Ovary (tissue), 7 donors: ENCODE measurements at regions not wholly inside any gene's neighbourhood (a gene's known extent, or its start where the extent isn't known, plus 50 kb on each side); places are given as distances from the start of the nearest gene placed in this dataset.

Experiments used
- DNase-seq, 5 donors: peaks; one replicate each; pipeline ENCODE4 v3.0.0-alpha.2; 2019 to 2020
- H3K27ac ChIP-seq, 2 donors: fragments of 200-600 bp; one replicate each; pipeline versions ENCODE4 v1.5.1 to v1.8.0; 2019 to 2022
- H3K27me3 ChIP-seq: fragments of 200-600 bp; one replicate; pipeline ENCODE4 v1.8.0; 2022
- H3K36me3 ChIP-seq: fragments of 200-600 bp; sonication (generic); one replicate; pipeline ENCODE4 v1.5.1; 2019
- H3K4me1 ChIP-seq: one replicate; pipeline ENCODE4 v1.8.1; 2013; ENCODE audit warnings: mild to moderate bottlenecking, moderate library complexity; ENCODE audit not compliant: insufficient read depth
- H3K4me3 ChIP-seq: fragments of 200-600 bp; sonication (generic); one replicate; pipeline ENCODE4 v1.5.1; 2017
- H3K9me3 ChIP-seq, 2 donors: fragments of 200-600 bp in 1 of 2; sonication (generic) in 1 of 2; one replicate each; pipeline versions ENCODE4 v1.5.1 to v1.8.1; 2013 to 2019; ENCODE audit warnings: mild to moderate bottlenecking in 1 of 2, moderate library complexity in 1 of 2
- EP300 ChIP-seq: sonication (generic); formaldehyde crosslinking; IDR thresholded peaks from one replicate; pipeline ENCODE4 v1.6.1; 2017; ENCODE audit warnings: antibody characterized with exemption
- POLR2A ChIP-seq: fragments of 450-650 bp; IDR thresholded peaks from one replicate; pipeline ENCODE4 v1.6.1; 2017; ENCODE audit warnings: antibody characterized with exemption, mild to moderate bottlenecking, moderate library complexity
- WGBS, 3 donors: extraction: QIAGEN DNeasy Blood & Tissue Kit in 1 of 3; methylation state at CpG; one replicate each; pipeline versions ENCODE4 v1.1.5 to v1.1.7; 2013 to 2017; 5-methylcytosine and 5-hydroxymethylcytosine counted together
- intact Hi-C, 4 donors: fragments of 100-400 bp; cut with DNase I; formaldehyde crosslinking; loops; one replicate each; pipeline versions ENCODE4 v1.11.0 to v1.15.1; 2022 to 2023
- TF ChIP-seq, protein P1 (sequence below), 3 donors: fragments of 450-650 bp in 2 of 3; fragments of 200-600 bp in 1 of 3; IDR thresholded peaks; one replicate each; pipeline versions ENCODE4 v1.5.1 to v1.8.0; 2016 to 2022; ENCODE audit warnings: antibody characterized with exemption in 3 of 3, mild to moderate bottlenecking in 1 of 3
- donor health status: DM: no; HTN: no; CAD: no; lungs with moderate emphysema.
- donor health status: DM: no; HTN: no; CAD: no.
- donor health status: Bipolar disorder and iron deficiency.
- donor health status: DM: no; HTN: no; CAD: no.
- donor health status: DM: yes; HTN: yes; CAD: no.

- H3K9me3 ChIP-seq: no peaks in the 10 kb centered on the region
- H3K27me3 ChIP-seq: no peaks in the 10 kb centered on the region
- TF ChIP-seq POLR2A: no peak
- no peak for TF ChIP-seq EP300
- TF ChIP-seq, protein P1, sequence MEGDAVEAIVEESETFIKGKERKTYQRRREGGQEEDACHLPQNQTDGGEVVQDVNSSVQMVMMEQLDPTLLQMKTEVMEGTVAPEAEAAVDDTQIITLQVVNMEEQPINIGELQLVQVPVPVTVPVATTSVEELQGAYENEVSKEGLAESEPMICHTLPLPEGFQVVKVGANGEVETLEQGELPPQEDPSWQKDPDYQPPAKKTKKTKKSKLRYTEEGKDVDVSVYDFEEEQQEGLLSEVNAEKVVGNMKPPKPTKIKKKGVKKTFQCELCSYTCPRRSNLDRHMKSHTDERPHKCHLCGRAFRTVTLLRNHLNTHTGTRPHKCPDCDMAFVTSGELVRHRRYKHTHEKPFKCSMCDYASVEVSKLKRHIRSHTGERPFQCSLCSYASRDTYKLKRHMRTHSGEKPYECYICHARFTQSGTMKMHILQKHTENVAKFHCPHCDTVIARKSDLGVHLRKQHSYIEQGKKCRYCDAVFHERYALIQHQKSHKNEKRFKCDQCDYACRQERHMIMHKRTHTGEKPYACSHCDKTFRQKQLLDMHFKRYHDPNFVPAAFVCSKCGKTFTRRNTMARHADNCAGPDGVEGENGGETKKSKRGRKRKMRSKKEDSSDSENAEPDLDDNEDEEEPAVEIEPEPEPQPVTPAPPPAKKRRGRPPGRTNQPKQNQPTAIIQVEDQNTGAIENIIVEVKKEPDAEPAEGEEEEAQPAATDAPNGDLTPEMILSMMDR (IDR thresholded peaks at IDR 0.05): no peak
- no peak overlapping the region for H3K27ac ChIP-seq
- no peaks in the 10 kb centered on the region for H3K36me3 ChIP-seq
- no peak for DNase-seq
- 89 to 93% (median 93%) methylated on average over 5 of the region's 5 CpGs for WGBS, 3 donors
- no peak overlapping the region for H3K4me3 ChIP-seq
- H3K4me1 ChIP-seq: no peaks in the 10 kb centered on the region
- intact Hi-C loops: no loop called here
Observed at GRCh38 chr22:44589831-44590230, 91.8 kb upstream of the RTL6 start.

- no peaks in the 10 kb centered on the region for H3K27me3 ChIP-seq
- 90 to 94% (median 94%) methylated on average over 14 of the region's 14 CpGs for WGBS, 3 donors
- no peak overlapping the region for H3K27ac ChIP-seq
- no peaks in the 10 kb centered on the region for H3K9me3 ChIP-seq
- intact Hi-C loops: no loop called here
- H3K36me3 ChIP-seq: no peaks in the 10 kb centered on the region
- no peak overlapping the region for H3K4me3 ChIP-seq
- no peaks in the 10 kb centered on the region for H3K4me1 ChIP-seq
- TF ChIP-seq POLR2A (no peak), EP300 (no peak)
- TF ChIP-seq, protein P1 (IDR thresholded peaks at IDR 0.05): no peak
- no peak for DNase-seq
Observed at GRCh38 chr22:44588348-44588747, 90.3 kb upstream of the RTL6 start.

GRCh38 chr22:44587737-44588310 is 89.8 kb upstream of the RTL6 start:
- H3K4me3 ChIP-seq: no peak overlapping the region
- TF ChIP-seq, protein P1 (IDR thresholded peaks at IDR 0.05): no peak
- TF ChIP-seq EP300 (no peak), POLR2A (no peak)
- no peaks in the 10 kb centered on the region for H3K27me3 ChIP-seq
- intact Hi-C loops: no loop called here
- DNase-seq: no peak
- WGBS, 3 donors: 82 to 90% (median 87%) methylated on average over 3 of the region's 3 CpGs
- H3K36me3 ChIP-seq: no peaks in the 10 kb centered on the region
- H3K9me3 ChIP-seq: no peaks in the 10 kb centered on the region
- H3K27ac ChIP-seq: no peak overlapping the region
- H3K4me1 ChIP-seq: no peaks in the 10 kb centered on the region

DNA sequence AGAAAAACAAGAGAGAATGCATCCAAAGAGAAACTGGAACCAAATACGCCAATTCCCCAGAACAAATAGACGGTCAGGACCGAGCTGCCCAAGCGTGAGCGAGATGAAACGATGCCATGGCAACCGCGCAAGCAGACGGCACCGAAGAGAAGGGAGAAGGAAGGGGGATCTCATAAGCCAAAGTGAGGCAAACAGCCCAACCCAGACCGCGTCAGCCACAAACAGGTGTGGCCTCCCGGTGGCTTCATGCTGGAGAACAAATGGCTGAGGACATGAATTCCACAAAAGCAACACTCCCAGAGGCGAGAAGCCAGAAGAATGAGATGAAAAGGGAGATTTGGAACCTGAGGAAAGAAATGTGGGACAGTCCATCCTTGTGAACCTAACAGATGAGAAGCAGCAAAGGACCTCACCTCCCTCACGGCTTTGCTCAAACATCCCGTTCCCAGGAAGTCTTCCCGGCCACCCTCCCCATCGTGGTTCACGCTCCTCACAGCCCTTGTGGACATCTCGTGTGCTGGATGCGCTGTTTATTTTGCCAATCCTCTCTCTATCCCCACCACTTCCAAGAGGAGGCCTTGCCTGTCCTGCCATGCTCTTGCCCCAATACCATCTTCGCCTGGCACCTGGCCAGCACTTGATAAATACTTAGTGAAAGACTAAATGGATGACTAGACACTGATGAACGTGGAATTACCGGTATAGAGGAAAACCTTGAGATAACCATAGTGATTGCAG is 89.1 kb upstream of the RTL6 start:
- intact Hi-C loops: no loop called here
- Histone ChIP-seq H3K27me3 (no peaks in the 10 kb centered on the region), H3K4me1 (no peaks in the 10 kb centered on the region), H3K4me3 (no peak overlapping the region), H3K36me3 (no peaks in the 10 kb centered on the region), H3K27ac (no peak overlapping the region), H3K9me3 (no peaks in the 10 kb centered on the region)
- WGBS, 3 donors: 33 to 43% (median 41%) methylated on average over 24 of the region's 24 CpGs
- TF ChIP-seq POLR2A: no peak
- TF ChIP-seq, protein P1 (IDR thresholded peaks at IDR 0.05): no peak
- peak in 1 of 5 donors; percentile 25 for DNase-seq
